Activated CD4-positive, alpha-beta T cell treated with anti-CD3 and anti-CD28 coated beads, Interleukin-2, amount 50 U/mL, for 24 hours (primary cell): ENCODE measurements at regions not wholly inside any gene's neighbourhood (a gene's known extent, or its start where the extent isn't known, plus 50 kb on each side); places are given as distances from the start of the nearest gene placed in this dataset.
A peak's percentile ranks its signal among the peaks of the same experiment; 100 is the strongest.

Experiments used
- DNase-seq, 2 donors: peaks; one replicate each; pipeline ENCODE4 v3.0.0-alpha.2; 2020; ENCODE audit warnings: low read depth in 1 of 2, low spot score in 1 of 2

- DNase-seq, result no peak
Measured at GRCh38 chr6:14252271-14252850, 134.8 kb downstream of the CD83 start.

GRCh38 chr6:14254505-14254904, 136.9 kb downstream of the CD83 start:
- DNase-seq, result no peak

- no peak for DNase-seq
Measured at GRCh38 chr6:14255916-14256315, 138.3 kb downstream of the CD83 start.

GRCh38 chr6:14258117-14258516, 140.5 kb downstream of the CD83 start:
- DNase-seq, result no peak

GRCh38 chr6:14258695-14259593, 141.4 kb downstream of the CD83 start:
- no peak for DNase-seq

- DNase-seq, result no peak
Measured at GRCh38 chr6:14259594-14260152, 142.1 kb downstream of the CD83 start.

- no peak for DNase-seq
Measured at GRCh38 chr6:14260839-14261238, 143.3 kb downstream of the CD83 start.

GRCh38 chr6:14263881-14264424, 146.4 kb downstream of the CD83 start:
- no peak for DNase-seq

DNA sequence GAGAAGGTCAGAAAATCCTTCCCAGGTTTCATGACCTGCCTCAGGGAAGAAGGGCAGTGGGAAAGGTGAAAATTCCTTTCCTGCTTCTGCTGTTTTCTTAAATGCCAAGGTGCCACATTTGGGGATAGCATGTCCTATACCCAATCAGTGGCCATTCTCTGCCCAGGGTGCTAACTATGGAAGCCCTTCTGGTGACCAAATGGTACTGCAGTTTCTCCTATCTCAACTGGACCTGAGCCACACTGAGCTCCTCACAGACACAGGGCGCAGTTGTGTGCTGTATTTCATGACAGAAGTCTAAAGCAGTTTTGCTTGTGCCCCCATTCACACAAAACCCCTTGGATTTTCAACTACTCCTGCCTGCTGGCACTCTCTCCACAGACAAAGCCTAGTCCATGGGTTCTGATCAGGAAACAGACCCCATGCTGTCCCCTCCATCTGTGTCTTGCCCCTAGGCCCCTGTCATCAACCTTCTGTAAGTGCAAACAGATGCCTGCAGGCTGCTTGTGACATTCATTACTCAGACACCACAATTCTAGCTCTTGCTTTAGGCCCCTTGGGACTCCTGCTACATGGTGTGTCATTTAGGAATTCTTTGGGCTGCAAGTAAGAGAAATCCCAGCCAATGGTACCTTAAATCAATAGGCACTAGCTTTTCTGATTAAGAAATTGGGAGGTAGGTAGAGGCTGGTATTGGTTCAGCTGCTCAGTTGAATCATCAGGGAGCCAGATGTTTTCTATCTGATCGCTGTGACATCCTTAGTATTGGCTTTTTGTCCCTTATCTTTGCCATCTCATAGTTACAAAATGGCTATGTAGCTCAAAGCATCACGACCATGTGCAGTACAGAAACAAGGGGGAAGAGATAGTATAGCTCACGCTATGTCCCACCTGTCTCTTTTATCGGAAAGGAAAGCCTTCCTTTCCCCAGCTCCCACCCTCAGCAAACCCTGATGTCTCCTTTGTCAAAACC, 147.8 kb downstream of the CD83 start:
- DNase-seq, result no peak

DNA sequence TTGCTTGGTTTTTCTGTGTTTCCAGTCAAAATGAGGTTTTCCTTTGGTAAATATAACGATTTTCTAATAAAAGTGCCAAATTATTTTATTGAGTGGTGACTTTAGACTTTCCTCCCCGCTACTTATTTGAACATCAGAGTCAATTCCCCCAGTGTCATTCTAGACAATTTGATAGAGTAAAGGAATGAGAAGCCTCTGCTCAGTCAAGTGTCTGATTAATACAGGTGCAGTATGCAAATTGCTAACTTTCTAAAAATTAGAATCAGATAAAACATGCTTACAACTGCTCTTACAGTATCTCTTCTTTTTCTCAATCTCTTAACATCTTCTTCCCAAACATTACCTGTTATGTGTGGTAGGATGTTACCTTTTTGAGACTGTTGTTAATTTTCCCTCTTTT, 148.7 kb downstream of the CD83 start:
- DNase-seq, result no peak

GRCh38 chr6:14267885-14268660, 150.5 kb downstream of the CD83 start:
- DNase-seq, result no peak

DNA sequence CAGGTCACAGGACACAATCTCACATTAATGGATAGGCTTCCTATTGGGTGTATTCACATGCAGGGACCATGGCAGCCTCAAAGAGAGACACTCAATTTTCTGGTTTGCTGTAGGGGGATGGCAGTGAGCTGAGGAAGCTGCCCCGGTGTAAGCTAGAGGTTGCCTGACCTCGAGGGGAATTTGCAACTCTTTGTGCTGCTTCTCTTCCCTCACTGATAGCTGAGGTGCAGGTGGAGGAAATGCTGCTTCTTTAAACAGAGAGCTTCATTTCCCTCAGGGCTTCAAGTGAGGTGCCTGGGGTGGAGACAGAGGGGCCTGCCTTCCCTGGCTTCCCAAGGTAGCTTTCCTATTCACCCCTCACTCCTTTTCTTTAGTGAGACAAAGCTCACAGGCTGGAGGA, 151.9 kb downstream of the CD83 start:
- no peak for DNase-seq

DNA sequence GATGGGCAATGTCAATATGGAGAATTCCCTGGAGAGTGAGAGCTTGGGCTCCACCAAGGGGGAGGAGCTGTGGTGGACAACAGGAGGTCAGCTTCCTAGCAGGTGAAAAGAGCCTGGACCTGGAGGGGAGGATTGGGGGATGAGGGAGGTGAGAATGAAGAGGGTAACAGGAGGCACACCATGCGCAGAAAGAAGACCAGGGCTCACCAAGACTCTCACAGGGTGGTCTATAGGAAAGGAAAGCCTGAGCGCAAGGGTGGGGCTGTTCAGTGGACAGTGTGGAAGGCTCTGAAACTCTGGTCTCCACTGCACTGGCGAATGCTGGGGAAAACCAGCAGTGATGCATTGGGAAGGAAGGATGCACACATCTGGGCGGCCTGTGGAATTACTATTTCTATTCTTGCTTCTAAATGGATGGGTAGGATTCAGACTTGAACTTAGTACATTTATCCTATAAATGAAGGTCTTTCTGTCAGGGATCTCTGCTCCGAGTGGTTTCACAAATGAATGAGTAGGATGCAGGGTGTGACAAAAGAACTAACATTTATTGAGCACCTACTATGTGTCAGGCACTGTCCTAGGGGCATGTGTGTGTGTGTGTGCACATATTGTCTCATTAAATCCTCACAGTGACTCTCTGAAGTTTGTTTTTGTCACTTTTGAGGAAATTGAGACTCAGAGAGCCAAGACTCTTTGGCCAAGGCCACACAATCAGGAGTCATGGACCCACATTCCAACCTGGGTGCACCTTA, 152.7 kb downstream of the CD83 start:
- no peak for DNase-seq

GRCh38 chr6:14270925-14271788, 153.6 kb downstream of the CD83 start:
- DNase-seq, result peak in 1 of 2 donors; percentile 17

DNA sequence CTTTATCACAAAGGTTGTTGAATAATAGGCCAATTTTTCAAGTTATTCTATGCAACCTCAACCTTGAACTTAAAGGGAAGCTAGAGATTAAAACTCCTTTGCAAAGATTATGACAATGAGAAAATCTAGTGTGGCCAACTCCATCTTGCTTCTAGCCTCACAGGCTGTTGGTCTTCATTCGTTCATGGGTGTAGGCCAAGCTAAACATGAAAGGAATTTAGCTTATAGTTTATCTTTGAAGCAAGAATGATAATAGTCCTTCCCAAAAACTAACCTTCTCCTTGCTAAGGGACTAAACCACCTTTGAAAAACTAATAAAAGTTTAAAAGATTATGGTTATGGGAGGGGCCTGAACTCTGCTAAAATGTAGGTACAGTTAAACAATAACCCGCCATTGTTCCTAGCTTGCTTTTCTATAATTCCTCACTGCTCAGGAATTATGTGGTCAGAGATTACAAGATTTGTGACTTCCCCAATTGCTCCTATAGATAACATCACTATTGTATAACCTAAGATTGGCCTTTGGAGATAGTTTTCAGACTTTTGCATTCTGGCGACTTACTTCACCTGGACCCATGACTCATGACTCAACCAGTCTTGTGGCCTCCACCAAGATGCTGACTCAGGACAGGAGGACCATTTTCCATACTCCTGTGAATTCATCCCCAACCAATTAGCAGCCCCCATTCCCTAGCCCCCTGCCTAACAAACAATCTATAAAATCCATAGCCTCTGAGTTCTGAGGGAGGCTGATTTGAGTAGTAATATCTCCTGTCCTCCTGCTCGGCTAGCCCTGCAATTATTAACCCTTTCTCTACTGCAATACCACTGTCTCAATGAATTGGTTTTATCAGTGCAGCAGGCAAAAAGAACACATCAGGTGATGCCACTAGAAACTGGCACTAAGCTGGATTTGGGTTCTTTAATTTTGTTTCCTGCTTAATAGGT, 154.5 kb downstream of the CD83 start:
- no peak for DNase-seq

DNA sequence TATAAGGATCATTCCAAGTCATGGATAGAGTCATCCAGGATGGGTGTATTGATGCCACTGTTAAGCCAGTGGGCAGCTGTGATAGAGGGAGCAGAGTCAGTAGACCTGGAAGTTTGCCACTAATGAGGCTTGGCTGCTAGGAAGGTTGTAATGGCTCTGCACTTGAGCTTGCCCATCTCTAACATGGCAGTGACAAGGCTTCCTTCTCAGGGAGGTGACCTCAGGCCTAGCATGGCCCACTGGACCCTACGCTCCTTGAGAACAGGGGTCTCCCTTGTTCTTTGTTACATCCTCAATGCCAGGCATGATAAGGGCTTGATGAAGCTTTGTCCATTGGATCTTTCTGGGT, 155.1 kb downstream of the CD83 start:
- no peak for DNase-seq

DNA sequence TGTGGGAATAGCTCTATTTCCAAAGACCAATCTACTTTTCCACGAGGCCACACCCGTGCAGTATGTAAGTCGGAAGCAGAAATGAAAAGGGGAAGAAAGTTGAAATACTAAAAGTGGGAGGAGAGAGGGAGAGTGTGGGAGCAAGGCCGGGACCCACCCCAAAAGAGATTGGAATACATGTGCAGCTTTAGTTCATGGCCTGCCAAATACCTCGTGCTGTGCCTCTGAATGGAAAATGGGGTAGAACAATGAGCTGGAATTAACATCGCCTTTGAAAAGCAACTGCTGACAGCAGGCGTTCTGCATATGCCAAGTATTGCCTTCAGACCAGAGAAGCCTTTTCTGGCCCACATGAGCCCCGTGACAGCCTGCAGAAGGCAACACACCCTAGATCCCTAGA, 155.6 kb downstream of the CD83 start:
- no peak for DNase-seq

GRCh38 chr6:14274016-14274415, 156.4 kb downstream of the CD83 start:
- DNase-seq, result no peak
